GM23338 (cell line): ENCODE measurements at regions not wholly inside any gene's neighbourhood (a gene's known extent, or its start where the extent isn't known, plus 50 kb on each side); places are given as distances from the start of the nearest gene placed in this dataset.

Experiments
- ATAC-seq: fragments of 200-7000 bp; cut with Tn5 transposase; 3 replicates; pipeline ENCODE4 v1.9.1; 2020
- DNase-seq: peaks from one replicate; pipeline ENCODE4 v3.0.0-alpha.2; 2015; ENCODE audit warnings: low spot score
- H2AFZ ChIP-seq: fragments of 200-600 bp; sonication (generic); 2 replicates; pipeline ENCODE4 v1.8.0; 2016; ENCODE audit warnings: antibody characterized with exemption, mild to moderate bottlenecking, moderate library complexity
- H3F3A ChIP-seq: fragments of 200-600 bp; sonication (generic); replicated peaks from 2 replicates; pipeline ENCODE4 v1.8.0; 2017; ENCODE audit warnings: antibody characterized with exemption, mixed run types, low read depth
- H3K27ac ChIP-seq: fragments of 200-600 bp; sonication (generic); 2 replicates; pipeline ENCODE4 v1.6.1; 2016; ENCODE audit warnings: low read depth
- H3K27me3 ChIP-seq: fragments of 200-600 bp; sonication (generic); 2 replicates; pipeline ENCODE4 v1.8.0; 2016; ENCODE audit warnings: mild to moderate bottlenecking, mixed run types, moderate library complexity; ENCODE audit not compliant: insufficient read depth
- H3K36me3 ChIP-seq: fragments of 200-600 bp; sonication (generic); 2 replicates; pipeline ENCODE4 v1.8.0; 2016; ENCODE audit warnings: mild to moderate bottlenecking; ENCODE audit not compliant: insufficient read depth
- H3K4me1 ChIP-seq: fragments of 200-600 bp; sonication (generic); 2 replicates; pipeline ENCODE4 v1.8.0; 2016; ENCODE audit warnings: mild to moderate bottlenecking, moderate library complexity; ENCODE audit not compliant: insufficient read depth
- H3K4me2 ChIP-seq: fragments of 200-600 bp; sonication (generic); 2 replicates; pipeline ENCODE4 v1.7.1; 2017; ENCODE audit warnings: mixed run types
- H3K4me3 ChIP-seq: fragments of 200-600 bp; sonication (generic); 2 replicates; pipeline ENCODE4 v1.6.1; 2016; ENCODE audit warnings: mixed run types
- H3K79me2 ChIP-seq: fragments of 200-600 bp; sonication (generic); replicated peaks from 2 replicates; pipeline ENCODE4 v1.8.0; 2017; ENCODE audit warnings: mild to moderate bottlenecking; ENCODE audit not compliant: insufficient read depth
- H3K9me2 ChIP-seq: fragments of 200-600 bp; sonication (generic); 2 replicates; pipeline ENCODE4 v1.8.0; 2017; ENCODE audit not compliant: insufficient read depth
- H4K20me1 ChIP-seq: fragments of 200-600 bp; sonication (generic); replicated peaks from 2 replicates; pipeline ENCODE4 v1.8.0; 2017; ENCODE audit warnings: mild to moderate bottlenecking; ENCODE audit not compliant: insufficient read depth
- H3K27ac Mint-ChIP-seq: 2 replicates; pipeline ENCODE4 v1.8.0; 2020; ENCODE audit warnings: inconsistent platforms, mild to moderate bottlenecking, moderate library complexity, mixed read lengths
- H3K27me3 Mint-ChIP-seq: 3 replicates; pipeline ENCODE4 v1.8.0; 2022; ENCODE audit warnings: low read depth, mild to moderate bottlenecking, moderate library complexity, mixed read lengths, inconsistent platforms; ENCODE audit not compliant: insufficient read depth, poor library complexity
- H3K36me3 Mint-ChIP-seq: 3 replicates; pipeline ENCODE4 v1.8.0; 2021; ENCODE audit warnings: low read depth, mild to moderate bottlenecking, inconsistent platforms, moderate library complexity, mixed read lengths
- H3K4me1 Mint-ChIP-seq: 3 replicates; pipeline ENCODE4 v1.8.0; 2020; ENCODE audit warnings: mild to moderate bottlenecking, inconsistent platforms, mixed read lengths
- H3K4me3 Mint-ChIP-seq: 3 replicates; pipeline ENCODE4 v1.8.0; 2021; ENCODE audit warnings: moderate library complexity, mild to moderate bottlenecking, inconsistent platforms, mixed read lengths
- H3K9me3 Mint-ChIP-seq: 3 replicates; pipeline ENCODE4 v1.8.0; 2020; ENCODE audit warnings: moderate library complexity, mild to moderate bottlenecking, inconsistent platforms, mixed read lengths
- CREB1 ChIP-seq: fragments of 250-450 bp; sonication (Bioruptor Pico); IDR thresholded peaks from 2 replicates; pipeline ENCODE4 v1.5.0; 2020; ENCODE audit warnings: low read depth, mild to moderate bottlenecking, moderate library complexity
- CTCF ChIP-seq, 2 experiments: fragments of 200-600 bp in 1 of 2; sonication (generic) in 1 of 2; conservative IDR thresholded peaks; 2 replicates each; pipeline versions ENCODE4 v1.5.1 to v1.6.1; 2016 to 2017; ENCODE audit warnings: antibody characterized with exemption in 2 of 2, low read depth in 2 of 2, mild to moderate bottlenecking in 2 of 2, moderate library complexity in 1 of 2
- ETS1 ChIP-seq: IDR thresholded peaks from 2 replicates; pipeline ENCODE4 v1.6.1; 2016; ENCODE audit warnings: antibody characterized with exemption
- EZH2 ChIP-seq: fragments of 200-600 bp; sonication (generic); IDR thresholded peaks from one replicate; pipeline ENCODE4 v1.8.0; 2017; ENCODE audit warnings: antibody characterized with exemption, mild to moderate bottlenecking, low read depth; ENCODE audit not compliant: unreplicated experiment
- EZH2phosphoT487 ChIP-seq: fragments of 200-600 bp; sonication (generic); IDR thresholded peaks from one replicate; pipeline ENCODE4 v1.8.1; 2018; ENCODE audit warnings: antibody characterized with exemption; ENCODE audit not compliant: unreplicated experiment
- JUNB ChIP-seq: IDR thresholded peaks from one replicate; pipeline ENCODE4 v1.6.1; 2016; ENCODE audit warnings: antibody characterized with exemption; ENCODE audit not compliant: unreplicated experiment
- NANOG ChIP-seq: IDR thresholded peaks from 2 replicates; pipeline ENCODE4 v1.6.1; 2016; ENCODE audit warnings: antibody characterized with exemption, borderline replicate concordance
- POLR2AphosphoS5 ChIP-seq: IDR thresholded peaks from 2 replicates; pipeline ENCODE4 v1.6.1; 2016; ENCODE audit warnings: antibody characterized with exemption, low read depth
- REST ChIP-seq: IDR thresholded peaks from one replicate; pipeline ENCODE4 v1.6.1; 2018; ENCODE audit warnings: antibody characterized with exemption; ENCODE audit not compliant: unreplicated experiment
- STAT1 ChIP-seq: IDR thresholded peaks from one replicate; pipeline ENCODE4 v1.6.1; 2016; ENCODE audit warnings: antibody characterized with exemption; ENCODE audit not compliant: unreplicated experiment
- ZNF114 ChIP-seq: fragments of 250-450 bp; sonication (Bioruptor Pico); IDR thresholded peaks from 2 replicates; pipeline ENCODE4 v1.5.0; 2020; ENCODE audit warnings: mild to moderate bottlenecking, moderate library complexity
- ZNF331 ChIP-seq: fragments of 250-450 bp; sonication (Bioruptor Pico); IDR thresholded peaks from 2 replicates; pipeline ENCODE4 v1.5.0; 2020; ENCODE audit warnings: low read depth, mild to moderate bottlenecking, moderate library complexity
- ZNF462 ChIP-seq: fragments of 250-450 bp; sonication (Bioruptor Pico); IDR thresholded peaks from 2 replicates; pipeline ENCODE4 v1.5.0; 2020; ENCODE audit warnings: mild to moderate bottlenecking, moderate library complexity

GRCh38 chr5:67934976-67935375 lies 280.6 kb upstream of the PIK3R1 start:
- ATAC-seq (no peak), DNase-seq (no peak)
- Mint-ChIP-seq H3K36me3 (no peaks in the 10 kb centered on the region), H3K9me3 (no peaks in the 10 kb centered on the region; the same call in 2 of the 3 replicates), H3K4me3 (no peak overlapping the region), H3K4me1 (peaks cover 19% of the 10 kb centered on the region), H3K27ac (no peak overlapping the region), H3K27me3 (no peaks in the 10 kb centered on the region)
- Histone ChIP-seq H3K9me2 (peaks cover 13% of the 10 kb centered on the region), H3K36me3 (no peaks in the 10 kb centered on the region; the same call in 1 of the 2 replicates), H3K79me2 (no peaks in the 10 kb centered on the region), H3K4me2 (no peak overlapping the region), H3K4me3 (no peak overlapping the region), H3K4me1 (no peaks in the 10 kb centered on the region), H4K20me1 (no peaks in the 10 kb centered on the region), H3K27ac (no peak overlapping the region), H3F3A (no peaks in the 10 kb centered on the region), H3K27me3 (no peaks in the 10 kb centered on the region), H2AFZ (no peak overlapping the region)
- TF ChIP-seq NANOG (no peak), POLR2AphosphoS5 (no peak), CREB1 (CRISPR knock-in tag) (no peak), EZH2 (no peak), EZH2phosphoT487 (no peak), JUNB (no peak), CTCF (conservative IDR thresholded peaks at IDR 0.05; ENCODE audit: low read depth in 2 of 2) (no peak), ZNF462 (CRISPR knock-in tag) (no peak), ZNF114 (CRISPR knock-in tag) (no peak), ETS1 (no peak), ZNF331 (CRISPR knock-in tag) (no peak), REST (no peak), STAT1 (no peak)
